Right cardiac atrium (tissue), 5 donors: ENCODE measurements at regions not wholly inside any gene's neighbourhood (a gene's known extent, or its start where the extent isn't known, plus 50 kb on each side); places are given as distances from the start of the nearest gene placed in this dataset.

Source experiments
- ATAC-seq, 2 donors: fragments of 200-7000 bp; cut with Tn5 transposase; one replicate each; pipeline versions ENCODE4 v1.8.0 to v1.9.1; 2020; ENCODE audit warnings: moderate library complexity in 2 of 2, mild to moderate bottlenecking in 1 of 2
- DNase-seq, 3 donors: peaks; one replicate each; pipeline ENCODE4 v3.0.0-alpha.2; 2020
- H3K27ac ChIP-seq: one replicate; pipeline ENCODE4 v1.5.1; 2013; ENCODE audit warnings: mild to moderate bottlenecking, low read length, control low read depth, moderate library complexity
- H3K27me3 ChIP-seq: one replicate; pipeline ENCODE4 v1.6.1; 2013; ENCODE audit not compliant: control insufficient read depth, insufficient read depth
- H3K4me1 ChIP-seq: one replicate; pipeline ENCODE4 v1.6.1; 2013; ENCODE audit warnings: low read length; ENCODE audit not compliant: control insufficient read depth, insufficient read depth
- H3K4me3 ChIP-seq: one replicate; pipeline ENCODE4 v1.5.1; 2013; ENCODE audit warnings: low read length, control low read depth
- H3K9me3 ChIP-seq: one replicate; pipeline ENCODE4 v1.6.1; 2013; ENCODE audit warnings: low read length; ENCODE audit not compliant: control insufficient read depth
- WGBS: extraction: QIAGEN DNeasy Blood & Tissue Kit; methylation state at CpG from one replicate; pipeline ENCODE4 v1.1.7; 2013; 5-methylcytosine and 5-hydroxymethylcytosine counted together
- intact Hi-C, 4 donors: fragments of 100-400 bp; cut with DNase I; formaldehyde crosslinking; loops; one replicate each; pipeline versions ENCODE4 v1.11.0 to v1.14.0; 2022 to 2023
- donor health status: healthy with polysubstance abuse.
- donor health status: DM: no; HTN: yes; CAD: no.
- donor health status: DM: no; HTN: no; CAD: no.
- donor health status: DM: no; HTN: yes; CAD: no; lungs with severe emphysema.
- donor health status: DM: yes; HTN: yes; CAD: no.

DNA sequence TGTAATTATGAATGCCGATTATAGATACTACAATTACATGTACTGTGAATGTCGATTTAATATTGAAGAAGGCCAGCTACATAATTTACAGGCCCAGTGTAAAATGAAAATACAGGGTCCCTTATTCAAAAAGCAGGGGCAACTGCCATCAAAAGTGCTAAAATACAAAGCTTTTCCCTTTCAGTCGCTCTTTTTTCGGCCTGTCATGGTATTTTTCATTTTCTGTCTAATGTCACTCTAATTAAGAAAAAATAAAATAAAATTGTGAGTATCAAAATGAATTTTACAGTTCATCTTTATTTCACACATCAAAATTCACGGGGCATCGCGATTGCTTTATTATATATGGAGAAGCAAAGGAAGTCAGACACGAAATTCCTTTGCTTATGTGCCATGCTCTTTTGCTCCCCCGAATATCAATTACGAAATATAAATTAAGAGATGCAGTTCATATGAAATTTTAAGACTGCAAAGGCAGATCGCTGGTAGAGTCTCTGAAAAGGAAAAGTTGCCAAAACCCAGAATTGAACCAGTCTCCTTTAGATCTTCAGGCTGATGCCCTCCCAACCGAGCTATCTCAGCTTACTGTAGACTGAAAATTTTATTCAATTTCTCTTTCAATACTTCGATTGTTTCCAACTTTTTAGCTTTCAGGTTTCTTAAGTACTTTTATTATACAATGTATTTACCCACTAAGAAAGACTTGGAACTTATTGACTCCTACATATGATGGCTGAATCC lies 197.0 kb downstream of the TRIM27 start:
- Histone ChIP-seq H3K27me3 (peaks cover 2% of the 10 kb centered on the region), H3K9me3 (peaks cover 1% of the 10 kb centered on the region), H3K27ac (no peak overlapping the region), H3K4me1 (no peaks in the 10 kb centered on the region), H3K4me3 (no peak overlapping the region)
- no peak for ATAC-seq
- intact Hi-C loops, result no loop called here
- 75% methylated on average over 13 of the region's 13 CpGs for WGBS
- no peak for DNase-seq

DNA sequence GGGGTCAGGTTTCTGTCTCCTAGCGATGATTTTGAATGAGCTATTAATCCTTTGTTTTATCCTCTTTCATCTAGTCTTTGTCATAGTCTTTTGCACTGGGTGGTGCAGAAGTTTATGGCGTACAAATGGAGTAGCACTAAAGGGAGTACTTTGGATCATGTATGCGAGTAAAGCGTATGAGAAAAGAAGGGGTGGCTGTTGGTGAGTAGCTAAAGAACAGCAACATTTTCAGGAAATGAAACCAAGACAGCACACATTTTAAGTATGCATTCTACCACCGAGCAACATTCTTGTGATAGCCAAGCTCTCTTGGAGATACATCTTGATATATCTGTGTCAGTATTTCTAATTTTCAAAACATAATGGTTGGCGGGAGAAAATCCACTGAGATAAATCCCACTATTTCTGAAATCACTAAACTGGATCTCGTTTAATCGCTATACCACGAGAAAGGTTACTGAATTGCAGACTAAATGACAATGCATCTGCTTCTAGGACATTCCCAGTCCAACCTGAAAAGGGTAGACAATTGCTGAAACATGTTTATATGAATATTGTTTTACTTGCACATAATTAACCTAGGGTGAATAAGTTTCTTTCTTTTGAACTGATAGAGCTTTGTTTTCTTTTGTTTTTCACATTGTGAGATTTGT lies 196.1 kb downstream of the TRIM27 start:
- 77% methylated on average over 9 of the region's 9 CpGs for WGBS
- H3K9me3 ChIP-seq, result peaks cover 1% of the 10 kb centered on the region
- ATAC-seq, result no peak
- no peak for DNase-seq
- H3K4me1 ChIP-seq, result no peaks in the 10 kb centered on the region
- H3K27ac ChIP-seq, result no peak overlapping the region
- H3K27me3 ChIP-seq, result peaks cover 2% of the 10 kb centered on the region
- no peak overlapping the region for H3K4me3 ChIP-seq
- intact Hi-C loops, result no loop called here

DNA sequence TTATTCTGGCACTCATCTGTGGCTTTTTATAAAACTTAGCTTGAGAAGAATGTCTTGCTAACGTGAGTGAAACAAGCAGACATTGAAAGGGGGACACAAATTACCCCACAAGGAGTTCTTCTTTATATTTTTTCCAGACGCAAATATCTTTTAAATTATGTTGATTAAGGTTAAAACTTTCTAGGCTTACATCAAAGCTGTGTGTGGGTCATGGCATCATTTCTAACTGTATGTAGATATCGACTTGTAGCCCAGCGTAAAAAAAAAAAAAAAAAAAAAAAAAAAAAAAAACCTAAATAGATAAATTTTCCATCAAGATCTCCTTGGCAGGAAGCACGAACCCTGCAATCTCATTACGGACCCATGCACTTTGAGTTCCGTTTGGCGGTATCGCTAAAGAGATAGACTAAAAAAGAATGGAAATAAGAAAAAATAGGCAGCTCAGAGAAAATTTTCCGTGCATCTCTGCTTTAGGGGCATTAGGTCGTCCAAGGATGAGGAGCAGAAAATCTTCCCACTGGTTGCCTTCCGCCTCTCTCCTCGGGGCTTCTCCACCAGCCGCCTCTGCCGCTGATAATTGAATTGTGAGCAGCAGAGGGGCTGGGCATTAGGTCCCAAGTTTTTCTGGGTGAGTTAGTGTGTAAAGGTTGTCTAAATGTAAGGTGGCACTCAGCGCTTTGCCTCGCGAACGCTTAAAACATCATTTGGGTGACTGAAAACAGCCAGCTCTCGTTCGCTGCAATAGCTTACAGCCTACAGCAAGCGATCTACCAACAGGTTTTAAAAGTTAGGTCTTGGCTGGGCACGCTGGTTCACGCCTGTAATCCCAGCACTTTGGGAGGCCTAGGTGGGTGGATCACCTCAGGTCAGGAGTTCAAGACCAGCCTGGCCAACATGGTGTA lies 194.0 kb downstream of the TRIM27 start:
- Histone ChIP-seq H3K27ac (no peak overlapping the region), H3K4me1 (no peaks in the 10 kb centered on the region), H3K27me3 (peaks cover 2% of the 10 kb centered on the region), H3K4me3 (peak overlapping the region; percentile 80), H3K9me3 (peaks cover 3% of the 10 kb centered on the region)
- WGBS, result 8% methylated on average over 24 of the region's 24 CpGs
- no peak for ATAC-seq
- no peak for DNase-seq
- intact Hi-C loops, result no loop called here

DNA sequence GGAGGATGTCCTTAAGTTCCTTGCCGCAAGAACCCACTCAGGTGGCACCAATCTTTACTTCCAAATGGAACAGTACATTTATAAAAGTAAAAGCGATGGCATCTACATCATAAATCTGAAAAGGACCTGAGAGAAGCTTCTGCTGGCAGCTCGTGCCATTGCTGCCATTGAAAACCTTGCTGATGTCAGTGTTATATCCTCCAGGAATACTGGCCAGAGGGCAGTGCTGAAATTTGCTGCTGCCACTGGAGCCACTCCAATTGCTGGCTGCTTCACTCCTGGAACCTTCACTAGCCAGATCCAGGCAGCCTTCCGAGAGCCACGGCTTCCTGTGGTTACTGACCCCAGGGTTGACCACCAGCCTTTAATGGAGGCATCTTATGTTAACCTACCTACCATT lies 191.7 kb downstream of the TRIM27 start:
- DNase-seq (no peak), ATAC-seq (no peak)
- H3K27me3 ChIP-seq, result no peaks in the 10 kb centered on the region
- H3K4me1 ChIP-seq, result no peaks in the 10 kb centered on the region
- intact Hi-C loops, result no loop called here
- peaks cover 3% of the 10 kb centered on the region for H3K9me3 ChIP-seq
- H3K27ac ChIP-seq, result no peak overlapping the region
- H3K4me3 ChIP-seq, result no peak overlapping the region
- 46% methylated on average over 5 of the region's 5 CpGs for WGBS

DNA sequence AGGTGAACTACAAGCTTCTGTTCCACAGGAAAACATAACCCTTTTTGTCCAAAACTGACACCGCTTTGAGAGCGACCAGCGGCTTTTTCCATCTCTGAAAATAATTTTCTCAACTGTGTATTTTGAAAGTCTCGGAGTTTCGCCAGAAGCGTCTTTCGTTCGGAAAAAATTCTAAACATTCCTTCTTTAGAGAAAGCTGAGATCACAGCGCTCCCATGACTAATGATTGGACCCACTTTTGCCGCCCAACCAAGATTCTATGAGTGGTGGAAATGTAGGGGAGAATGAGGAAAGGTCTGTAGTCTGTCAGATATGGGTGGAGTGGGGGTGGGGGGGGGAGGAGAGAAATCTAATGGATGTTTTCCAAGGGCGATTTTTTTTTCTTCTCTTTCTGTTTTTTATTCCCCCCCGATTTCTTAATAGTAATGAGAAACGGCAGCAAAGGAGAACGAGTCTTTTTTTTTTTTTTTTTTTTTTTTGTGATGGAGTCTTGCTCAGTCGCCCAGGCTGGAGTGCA lies 189.3 kb downstream of the TRIM27 start:
- DNase-seq (no peak), ATAC-seq (no peak)
- Histone ChIP-seq H3K4me3 (no peak overlapping the region), H3K4me1 (no peaks in the 10 kb centered on the region), H3K27ac (no peak overlapping the region), H3K27me3 (no peaks in the 10 kb centered on the region), H3K9me3 (peaks cover 2% of the 10 kb centered on the region)
- intact Hi-C loops, result no loop called here
- 19% methylated on average over 14 of the region's 15 CpGs for WGBS

DNA sequence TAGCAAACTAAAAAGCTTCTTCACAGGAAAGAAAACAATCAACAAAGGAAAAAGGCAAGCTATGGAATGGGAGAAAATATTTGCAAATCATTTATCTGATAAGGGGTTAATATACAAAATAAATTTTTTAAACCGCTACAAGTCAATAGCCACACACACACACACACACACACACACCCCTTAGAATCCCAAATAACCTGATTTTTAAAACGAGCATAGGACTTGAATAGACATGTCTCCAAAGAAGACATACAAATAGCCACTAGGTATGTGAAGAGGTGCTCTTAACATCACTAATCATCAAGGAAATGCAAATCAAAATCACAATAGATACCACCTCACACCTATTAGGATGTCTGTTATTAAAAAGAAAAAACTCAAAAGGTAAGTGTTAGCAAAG lies 187.7 kb downstream of the TRIM27 start:
- Histone ChIP-seq H3K27ac (no peak overlapping the region), H3K9me3 (peaks cover 2% of the 10 kb centered on the region), H3K27me3 (no peaks in the 10 kb centered on the region), H3K4me1 (no peaks in the 10 kb centered on the region), H3K4me3 (no peak overlapping the region)
- 6% methylated on average over 2 of the region's 2 CpGs for WGBS
- intact Hi-C loops, result no loop called here
- ATAC-seq, result no peak
- no peak for DNase-seq

DNA sequence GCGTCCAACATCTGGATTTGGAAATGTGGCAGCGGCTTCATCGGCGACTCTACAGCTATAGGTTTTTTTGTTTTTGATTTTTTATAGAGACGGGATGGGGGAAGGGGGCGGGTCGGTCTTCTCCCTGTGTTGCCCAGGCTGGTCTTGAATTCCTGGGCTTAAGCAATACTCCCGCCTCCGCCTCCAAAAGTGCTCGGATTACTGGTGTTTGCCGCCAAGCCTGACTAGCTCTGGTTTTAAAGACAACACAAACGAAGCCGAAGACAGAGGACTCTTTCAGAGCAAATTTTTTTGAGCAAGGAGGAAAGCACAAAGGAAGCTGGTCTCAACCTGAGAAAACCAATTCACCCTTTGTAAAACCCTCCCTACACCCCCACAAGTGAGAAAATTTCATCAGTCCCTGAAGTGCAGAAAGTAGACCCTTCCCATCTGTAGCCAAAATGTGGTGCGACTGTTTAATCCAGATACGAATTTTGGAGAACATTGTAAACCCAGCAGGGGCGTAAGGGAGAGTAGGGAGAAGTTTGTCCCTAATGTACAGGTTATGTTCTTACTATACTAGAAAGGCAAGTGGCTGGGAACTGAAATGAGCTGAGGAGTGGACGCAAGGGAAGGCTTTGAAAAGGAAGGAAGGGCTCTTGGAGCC lies 185.9 kb downstream of the TRIM27 start:
- Histone ChIP-seq H3K4me1 (no peaks in the 10 kb centered on the region), H3K27me3 (no peaks in the 10 kb centered on the region), H3K4me3 (peak overlapping the region; percentile 10), H3K9me3 (peaks cover 2% of the 10 kb centered on the region), H3K27ac (no peak overlapping the region)
- DNase-seq (no peak), ATAC-seq (no peak)
- intact Hi-C loops, result no loop called here
- 5% methylated on average over 17 of the region's 17 CpGs for WGBS

DNA sequence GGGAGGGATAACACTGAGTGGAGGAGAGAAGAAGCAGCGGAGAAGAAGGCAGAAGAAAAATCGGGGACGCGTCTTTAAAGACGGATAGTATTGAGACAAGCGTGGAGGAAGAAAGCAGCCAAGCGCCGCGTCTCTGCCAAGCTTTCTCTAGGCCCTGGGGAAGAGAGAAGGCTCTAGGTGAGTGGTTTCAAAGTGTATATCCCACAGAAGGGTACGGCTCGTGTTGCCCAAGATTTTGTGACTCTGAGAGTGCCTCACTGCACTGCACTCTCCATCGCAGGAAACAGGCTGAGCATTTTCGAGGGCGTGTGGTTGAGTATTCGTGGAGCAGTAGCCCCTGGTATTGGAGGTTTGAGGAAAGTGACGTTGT lies 185.4 kb downstream of the TRIM27 start:
- no peak for DNase-seq
- Histone ChIP-seq H3K27ac (no peak overlapping the region), H3K4me1 (no peaks in the 10 kb centered on the region), H3K4me3 (no peak overlapping the region), H3K9me3 (peaks cover 2% of the 10 kb centered on the region), H3K27me3 (no peaks in the 10 kb centered on the region)
- intact Hi-C loops, result no loop called here
- no peak for ATAC-seq
- 3% methylated on average over 16 of the region's 16 CpGs for WGBS

DNA sequence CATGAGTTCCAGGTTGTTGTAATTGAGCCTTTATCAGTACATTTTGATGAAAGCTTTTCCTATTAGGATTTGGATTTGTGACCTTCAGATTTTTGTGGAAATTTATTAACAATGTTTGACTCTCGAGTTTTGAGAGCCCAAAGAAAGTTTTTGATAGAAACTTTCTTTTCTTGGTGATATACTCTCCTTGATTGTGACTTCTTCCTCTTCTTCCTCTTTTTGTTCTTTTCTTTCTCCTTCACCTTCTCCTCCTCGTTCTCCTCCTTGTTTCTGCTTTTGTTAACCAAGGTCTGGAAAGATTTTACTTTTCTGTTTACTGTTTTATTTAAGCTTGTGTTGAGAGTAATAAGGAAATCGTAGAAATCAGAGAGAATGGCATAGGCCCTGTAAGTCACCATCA lies 182.4 kb downstream of the TRIM27 start:
- no peak for DNase-seq
- Histone ChIP-seq H3K9me3 (no peaks in the 10 kb centered on the region), H3K4me3 (no peak overlapping the region), H3K4me1 (no peaks in the 10 kb centered on the region), H3K27ac (no peak overlapping the region), H3K27me3 (peaks cover 2% of the 10 kb centered on the region)
- WGBS, result 38% methylated on average over 3 of the region's 3 CpGs
- intact Hi-C loops, result no loop called here
- no peak for ATAC-seq

DNA sequence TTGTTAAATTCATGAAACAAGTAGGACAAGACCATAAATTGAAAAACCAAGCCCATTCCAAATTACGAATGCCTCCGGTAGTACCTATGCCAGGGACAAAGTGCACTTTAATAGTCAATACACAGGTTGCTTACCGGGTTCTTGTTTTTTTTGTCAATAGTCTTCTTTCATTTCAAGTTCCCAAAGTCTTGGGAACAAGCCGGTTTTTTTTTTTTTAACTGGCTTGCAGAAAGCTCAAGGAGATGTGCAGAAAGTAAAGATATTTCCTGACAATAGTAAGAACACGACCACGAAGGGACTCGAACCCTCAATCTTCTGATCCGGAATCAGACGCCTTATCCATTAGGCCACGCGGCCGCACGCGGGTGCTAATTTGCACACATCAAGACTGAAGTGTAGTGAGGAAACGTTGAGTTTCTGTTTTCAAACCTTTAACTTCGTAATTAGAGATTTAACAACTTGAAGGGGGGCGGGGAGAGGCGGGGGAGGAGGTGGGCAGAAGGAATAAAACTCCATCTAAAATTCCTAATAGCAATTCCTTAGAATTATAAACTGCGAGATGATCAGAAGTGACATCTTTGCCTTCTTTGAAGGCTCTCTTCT lies 181.0 kb downstream of the TRIM27 start:
- DNase-seq (no peak), ATAC-seq (no peak)
- Histone ChIP-seq H3K4me3 (no peak overlapping the region), H3K27me3 (peaks cover 2% of the 10 kb centered on the region), H3K4me1 (no peaks in the 10 kb centered on the region), H3K27ac (no peak overlapping the region), H3K9me3 (no peaks in the 10 kb centered on the region)
- 5% methylated on average over 19 of the region's 19 CpGs for WGBS
- intact Hi-C loops, result no loop called here
